IMR-90 (cell line): ENCODE measurements at regions not wholly inside any gene's neighbourhood (a gene's known extent, or its start where the extent isn't known, plus 50 kb on each side); places are given as distances from the start of the nearest gene placed in this dataset.

Experiments
- ATAC-seq: fragments of 200-7000 bp; cut with Tn5 transposase; 2 replicates; pipeline ENCODE4 v1.9.1; 2020; ENCODE audit warnings: low read depth, mild to moderate bottlenecking, moderate library complexity
- BruUV-seq: library from RNA; stranded (reverse); fragments of 400-500 nt; replicated peaks from 2 replicates; lab custom pipeline; 2021; lab: Mats Ljungman, UMichigan
- CTCF ChIA-PET: fragments of 300-600 bp; formaldehyde crosslinking; extraction: SDS; loops from one replicate; lab custom pipeline; 2021; ENCODE audit warnings: antibody characterized with exemption; lab: Yijun Ruan, JAX
- POLR2A ChIA-PET: fragments of 300-600 bp; sonication (Branson Sonifier 250); formaldehyde crosslinking; loops from one replicate; lab custom pipeline; 2022; ENCODE audit warnings: antibody characterized with exemption; ENCODE audit not compliant: unreplicated experiment; lab: Charles Lee
- DNase-seq: peaks from one replicate; pipeline ENCODE4 v3.0.0; 2013
- H2AFZ ChIP-seq: replicated peaks from 2 replicates; pipeline ENCODE3; 2013; ENCODE audit warnings: low read length, mild to moderate bottlenecking; ENCODE audit not compliant: poor library complexity
- H2AK5ac ChIP-seq: 2 replicates; pipeline ENCODE4 v1.6.1; 2013; ENCODE audit warnings: low read depth, low read length, inconsistent platforms
- H2AK9ac ChIP-seq: replicated peaks from 2 replicates; pipeline ENCODE3; 2013; ENCODE audit warnings: mild to moderate bottlenecking, low read depth, low read length, moderate library complexity; ENCODE audit not compliant: poor library complexity
- H2BK120ac ChIP-seq: 2 replicates; pipeline ENCODE4 v1.6.1; 2013; ENCODE audit warnings: low read depth, low read length, inconsistent platforms
- H2BK15ac ChIP-seq: 3 replicates; pipeline ENCODE4 v1.6.1; 2013; ENCODE audit warnings: low read depth, low read length, inconsistent platforms
- H2BK20ac ChIP-seq: 2 replicates; pipeline ENCODE4 v1.6.1; 2013; ENCODE audit warnings: low read depth, mild to moderate bottlenecking, inconsistent platforms, low read length, moderate library complexity
- H2BK5ac ChIP-seq: 2 replicates; pipeline ENCODE4 v1.6.1; 2013; ENCODE audit warnings: mild to moderate bottlenecking, low read depth, low read length, inconsistent platforms; ENCODE audit not compliant: poor library complexity, severe bottlenecking
- H3K14ac ChIP-seq: replicated peaks from 2 replicates; pipeline ENCODE4 v1.6.1; 2013; ENCODE audit warnings: low read depth, low read length, inconsistent platforms
- H3K18ac ChIP-seq: 2 replicates; pipeline ENCODE4 v1.6.1; 2013; ENCODE audit warnings: low read depth, low read length, control low read depth
- H3K23ac ChIP-seq: 2 replicates; pipeline ENCODE4 v1.6.1; 2013; ENCODE audit warnings: low read depth, low read length, inconsistent platforms
- H3K27ac ChIP-seq: 2 replicates; pipeline ENCODE4 v1.5.1; 2013; ENCODE audit warnings: mild to moderate bottlenecking, control low read depth, low read length; ENCODE audit not compliant: insufficient read depth
- H3K27me3 ChIP-seq: 2 replicates; pipeline ENCODE4 v1.6.1; 2013; ENCODE audit warnings: low read length; ENCODE audit not compliant: control insufficient read depth, insufficient read depth
- H3K36me3 ChIP-seq: 2 replicates; pipeline ENCODE4 v1.6.1; 2013; ENCODE audit warnings: low read length, mixed read lengths; ENCODE audit not compliant: control insufficient read depth, insufficient read depth
- H3K4ac ChIP-seq: 2 replicates; pipeline ENCODE4 v1.6.1; 2013; ENCODE audit warnings: low read depth, low read length, inconsistent platforms
- H3K4me1 ChIP-seq: 2 replicates; pipeline ENCODE4 v1.6.1; 2013; ENCODE audit warnings: low read length, mixed read lengths; ENCODE audit not compliant: control insufficient read depth, insufficient read depth
- H3K4me2 ChIP-seq: 2 replicates; pipeline ENCODE4 v1.6.1; 2013; ENCODE audit warnings: low read depth, mild to moderate bottlenecking, control low read depth, low read length, moderate library complexity
- H3K4me3 ChIP-seq: 2 replicates; pipeline ENCODE4 v1.5.1; 2013; ENCODE audit warnings: low read depth, mild to moderate bottlenecking, control low read depth, low read length, moderate library complexity; ENCODE audit not compliant: insufficient read depth
- H3K56ac ChIP-seq: 2 replicates; pipeline ENCODE4 v1.6.1; 2013; ENCODE audit warnings: low read length, inconsistent platforms; ENCODE audit not compliant: insufficient read depth; ENCODE audit errors: extremely low read depth
- H3K79me1 ChIP-seq, 2 experiments: 2 replicates each; pipeline ENCODE4 v1.6.1; 2013; ENCODE audit warnings: low read length in 2 of 2, inconsistent platforms in 1 of 2, low read depth in 1 of 2
- H3K9ac ChIP-seq: 2 replicates; pipeline ENCODE4 v1.6.1; 2013; ENCODE audit warnings: low read depth, low read length, control low read depth
- H3K9me1 ChIP-seq: 2 replicates; pipeline ENCODE4 v1.6.1; 2013; ENCODE audit warnings: low read length, inconsistent platforms; ENCODE audit not compliant: insufficient read depth
- H3K9me3 ChIP-seq: 2 replicates; pipeline ENCODE4 v1.6.1; 2013; ENCODE audit warnings: low read length; ENCODE audit not compliant: control insufficient read depth, insufficient read depth
- H4K20me1 ChIP-seq: 2 replicates; pipeline ENCODE4 v1.6.1; 2013; ENCODE audit warnings: low read length, inconsistent platforms; ENCODE audit not compliant: insufficient read depth
- H4K5ac ChIP-seq: 2 replicates; pipeline ENCODE4 v1.6.1; 2013; ENCODE audit warnings: mild to moderate bottlenecking, low read depth, low read length, control low read depth
- H4K8ac ChIP-seq, 2 experiments: 2 replicates each; pipeline ENCODE4 v1.6.1; 2013; ENCODE audit warnings: low read depth in 2 of 2, low read length in 2 of 2, control low read depth in 1 of 2, inconsistent platforms in 1 of 2
- H4K91ac ChIP-seq: 2 replicates; pipeline ENCODE4 v1.6.1; 2013; ENCODE audit warnings: low read depth, low read length, inconsistent platforms; ENCODE audit not compliant: insufficient read depth
- BHLHE40 ChIP-seq: fragments of 150-350 bp; IDR thresholded peaks from 2 replicates; pipeline ENCODE4 v1.6.1; 2016; ENCODE audit warnings: mild to moderate bottlenecking, low read depth, low read length
- CEBPB ChIP-seq: IDR thresholded peaks from 2 replicates; pipeline ENCODE4 v1.6.1; 2012; ENCODE audit warnings: low read depth, low read length, improper control_type of control experiment
- CHD1 ChIP-seq: IDR thresholded peaks from 2 replicates; pipeline ENCODE4 v1.6.1; 2012; ENCODE audit warnings: low read depth, low read length, improper control_type of control experiment
- FOS ChIP-seq: fragments of 150-350 bp; IDR thresholded peaks from 2 replicates; pipeline ENCODE4 v1.6.1; 2016; ENCODE audit warnings: low read depth, low read length
- MAFK ChIP-seq: IDR thresholded peaks from 2 replicates; pipeline ENCODE4 v1.6.1; 2012; ENCODE audit warnings: low read depth, low read length, improper control_type of control experiment
- MAZ ChIP-seq: IDR thresholded peaks from 2 replicates; pipeline ENCODE4 v1.6.1; 2012; ENCODE audit warnings: low read depth, mild to moderate bottlenecking, low read length, improper control_type of control experiment, moderate library complexity, borderline replicate concordance
- MXI1 ChIP-seq: IDR thresholded peaks from 2 replicates; pipeline ENCODE4 v1.6.1; 2012; ENCODE audit warnings: low read depth, mild to moderate bottlenecking, low read length, moderate library complexity, borderline replicate concordance
- NFE2L2 ChIP-seq: fragments of 150-350 bp; IDR thresholded peaks from 2 replicates; pipeline ENCODE4 v1.6.1; 2016; ENCODE audit warnings: low read depth, mild to moderate bottlenecking, low read length
- POLR2A ChIP-seq: IDR thresholded peaks from 2 replicates; pipeline ENCODE4 v1.6.1; 2012; ENCODE audit warnings: mild to moderate bottlenecking, low read depth, low read length
- RAD21 ChIP-seq: IDR thresholded peaks from 2 replicates; pipeline ENCODE4 v1.6.1; 2012; ENCODE audit warnings: low read length, improper control_type of control experiment
- RCOR1 ChIP-seq: IDR thresholded peaks from 2 replicates; pipeline ENCODE4 v1.6.1; 2012; ENCODE audit warnings: mild to moderate bottlenecking, low read length, improper control_type of control experiment; ENCODE audit not compliant: insufficient replicate concordance
- RFX5 ChIP-seq: IDR thresholded peaks from 2 replicates; pipeline ENCODE4 v1.8.0; 2012; ENCODE audit warnings: low read depth, mild to moderate bottlenecking, low read length, moderate library complexity
- SMC3 ChIP-seq: fragments of 150-350 bp; IDR thresholded peaks from 2 replicates; pipeline ENCODE4 v1.6.1; 2016; ENCODE audit warnings: low read depth, mild to moderate bottlenecking, antibody characterized with exemption, low read length, moderate library complexity
- WGBS, 2 experiments: methylation state at CpG; one replicate each; pipeline versions ENCODE4 v1.1.5 to v1.1.7; 2013; ENCODE audit warnings: missing lambda C conversion rate in 2 of 2; ENCODE audit not compliant: insufficient read length in 1 of 2; ENCODE audit errors: extremely low coverage in 2 of 2; 5-methylcytosine and 5-hydroxymethylcytosine counted together
- dilution Hi-C: fragments of 300-500 bp; cut with HindIII; formaldehyde crosslinking; loops from one replicate; pipeline ENCODE4 v1.14.3; 2018; ENCODE audit warnings: low sequenced_read_pairs; ENCODE audit not compliant: unreplicated experiment
- in situ Hi-C: fragments of 300-500 bp; cut with MboI; formaldehyde crosslinking; loops from 3 replicates; pipeline ENCODE4 v1.14.3; 2019; ENCODE audit warnings: low sequenced_read_pairs, inconsistent platforms, mixed read lengths
- intact Hi-C: fragments of 100-400 bp; cut with micrococcal nuclease; formaldehyde crosslinking; loops from 2 replicates; pipeline ENCODE4 v1.10.0; 2022
- TF ChIP-seq, protein P1 (sequence below): fragments of 150-350 bp; IDR thresholded peaks from 2 replicates; pipeline ENCODE4 v1.6.1; 2016; ENCODE audit warnings: low read depth, mild to moderate bottlenecking, low read length, moderate library complexity, borderline replicate concordance
- TF ChIP-seq, protein P2 (sequence below): fragments of 150-350 bp; IDR thresholded peaks from 2 replicates; pipeline ENCODE4 v1.6.1; 2017; ENCODE audit warnings: mild to moderate bottlenecking, antibody characterized with exemption, low read length, low read depth
- TF ChIP-seq, protein P3 (sequence below): conservative IDR thresholded peaks from 2 replicates; pipeline ENCODE4 v1.5.1; 2012; ENCODE audit warnings: mild to moderate bottlenecking, low read depth, low read length, improper control_type of control experiment

DNA sequence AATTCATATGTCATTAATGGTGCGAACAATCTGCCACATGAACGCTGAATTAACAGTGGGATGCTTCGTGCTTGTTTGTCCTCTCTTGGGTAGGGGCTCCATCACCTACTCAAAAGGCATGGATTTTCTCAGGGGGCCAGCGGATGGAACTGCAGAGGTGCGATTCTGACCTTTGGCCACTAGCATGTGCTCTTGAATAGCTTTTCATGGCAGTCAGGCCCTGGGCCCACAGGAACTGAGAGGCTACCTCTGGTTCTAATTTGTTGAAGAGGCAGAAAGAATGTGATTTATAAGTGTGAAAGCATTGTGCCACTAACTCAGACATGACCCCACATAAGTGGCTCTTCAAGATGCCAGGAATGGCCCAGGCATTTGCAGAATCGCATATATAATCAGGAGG lies 283.2 kb downstream of the INSIG2 start:
- H2AFZ ChIP-seq: no peak overlapping the region
- H2AK5ac ChIP-seq: no peak overlapping the region
- in situ Hi-C loops: no loop called here
- no peaks in the 10 kb centered on the region for H3K9me3 ChIP-seq
- H3K9ac ChIP-seq: no peak overlapping the region
- no peak overlapping the region for H2BK5ac ChIP-seq
- dilution Hi-C loops: no loop called here
- H3K56ac ChIP-seq: no peak overlapping the region
- no peaks in the 10 kb centered on the region for H3K9me1 ChIP-seq
- POLR2A ChIA-PET: no interaction called here
- ATAC-seq: peak; percentile 59
- H4K5ac ChIP-seq: no peak overlapping the region
- H3K14ac ChIP-seq: no peak overlapping the region
- intact Hi-C loops: loop anchor here (1.0 kb wide), 1 partner anchor 484 kb away; no protein-coding TSS in a partner anchor
- WGBS, 2 experiments: no CpG with 5 or more reads among the region's 6 CpGs
- H3K4me1 ChIP-seq: no peaks in the 10 kb centered on the region
- CTCF ChIA-PET: interaction anchor here (0.6 kb wide), 1 partner anchor 41 kb away, joined by 3 read pairs; no protein-coding TSS in a partner anchor
- no peaks in the 10 kb centered on the region for H3K79me1 ChIP-seq
- H3K27ac ChIP-seq: no peak overlapping the region
- no peak overlapping the region for H2BK120ac ChIP-seq
- H3K4me2 ChIP-seq: no peak overlapping the region
- H4K91ac ChIP-seq: no peak overlapping the region
- no peak overlapping the region for H3K23ac ChIP-seq
- H2BK15ac ChIP-seq: no peak overlapping the region
- H3K18ac ChIP-seq: no peak overlapping the region
- DNase-seq: peak; percentile 18
- BruUV-seq: no TSS peak
- no peak overlapping the region for H2BK20ac ChIP-seq
- H3K27me3 ChIP-seq: no peaks in the 10 kb centered on the region; the same call in 1 of the 2 replicates
- H3K36me3 ChIP-seq: no peaks in the 10 kb centered on the region
- H4K20me1 ChIP-seq: no peaks in the 10 kb centered on the region
- no peak overlapping the region for H3K4me3 ChIP-seq
- H2AK9ac ChIP-seq: no peak overlapping the region
- TF ChIP-seq RCOR1 (no peak), RAD21 (peak; percentile 60), RFX5 (no peak), FOS (no peak), SMC3 (peak; percentile 33; the same call in 1 of the 2 replicates), BHLHE40 (no peak), CEBPB (no peak), POLR2A (no peak), CHD1 (no peak), MAZ (no peak), NFE2L2 (no peak), MXI1 (no peak), MAFK (no peak)
- TF ChIP-seq, protein P1, sequence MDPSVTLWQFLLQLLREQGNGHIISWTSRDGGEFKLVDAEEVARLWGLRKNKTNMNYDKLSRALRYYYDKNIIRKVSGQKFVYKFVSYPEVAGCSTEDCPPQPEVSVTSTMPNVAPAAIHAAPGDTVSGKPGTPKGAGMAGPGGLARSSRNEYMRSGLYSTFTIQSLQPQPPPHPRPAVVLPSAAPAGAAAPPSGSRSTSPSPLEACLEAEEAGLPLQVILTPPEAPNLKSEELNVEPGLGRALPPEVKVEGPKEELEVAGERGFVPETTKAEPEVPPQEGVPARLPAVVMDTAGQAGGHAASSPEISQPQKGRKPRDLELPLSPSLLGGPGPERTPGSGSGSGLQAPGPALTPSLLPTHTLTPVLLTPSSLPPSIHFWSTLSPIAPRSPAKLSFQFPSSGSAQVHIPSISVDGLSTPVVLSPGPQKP: no peak
- TF ChIP-seq, protein P2, sequence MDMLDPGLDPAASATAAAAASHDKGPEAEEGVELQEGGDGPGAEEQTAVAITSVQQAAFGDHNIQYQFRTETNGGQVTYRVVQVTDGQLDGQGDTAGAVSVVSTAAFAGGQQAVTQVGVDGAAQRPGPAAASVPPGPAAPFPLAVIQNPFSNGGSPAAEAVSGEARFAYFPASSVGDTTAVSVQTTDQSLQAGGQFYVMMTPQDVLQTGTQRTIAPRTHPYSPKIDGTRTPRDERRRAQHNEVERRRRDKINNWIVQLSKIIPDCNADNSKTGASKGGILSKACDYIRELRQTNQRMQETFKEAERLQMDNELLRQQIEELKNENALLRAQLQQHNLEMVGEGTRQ: no peak
- TF ChIP-seq, protein P3, sequence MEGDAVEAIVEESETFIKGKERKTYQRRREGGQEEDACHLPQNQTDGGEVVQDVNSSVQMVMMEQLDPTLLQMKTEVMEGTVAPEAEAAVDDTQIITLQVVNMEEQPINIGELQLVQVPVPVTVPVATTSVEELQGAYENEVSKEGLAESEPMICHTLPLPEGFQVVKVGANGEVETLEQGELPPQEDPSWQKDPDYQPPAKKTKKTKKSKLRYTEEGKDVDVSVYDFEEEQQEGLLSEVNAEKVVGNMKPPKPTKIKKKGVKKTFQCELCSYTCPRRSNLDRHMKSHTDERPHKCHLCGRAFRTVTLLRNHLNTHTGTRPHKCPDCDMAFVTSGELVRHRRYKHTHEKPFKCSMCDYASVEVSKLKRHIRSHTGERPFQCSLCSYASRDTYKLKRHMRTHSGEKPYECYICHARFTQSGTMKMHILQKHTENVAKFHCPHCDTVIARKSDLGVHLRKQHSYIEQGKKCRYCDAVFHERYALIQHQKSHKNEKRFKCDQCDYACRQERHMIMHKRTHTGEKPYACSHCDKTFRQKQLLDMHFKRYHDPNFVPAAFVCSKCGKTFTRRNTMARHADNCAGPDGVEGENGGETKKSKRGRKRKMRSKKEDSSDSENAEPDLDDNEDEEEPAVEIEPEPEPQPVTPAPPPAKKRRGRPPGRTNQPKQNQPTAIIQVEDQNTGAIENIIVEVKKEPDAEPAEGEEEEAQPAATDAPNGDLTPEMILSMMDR: peak; percentile 39
- H3K4ac ChIP-seq: no peak overlapping the region
- no peak overlapping the region for H4K8ac ChIP-seq
